ENCODE measurements at regions not wholly inside any gene's neighbourhood (a gene's known extent, or its start where the extent isn't known, plus 50 kb on each side); places are given as distances from the start of the nearest gene placed in this dataset.

DNA sequence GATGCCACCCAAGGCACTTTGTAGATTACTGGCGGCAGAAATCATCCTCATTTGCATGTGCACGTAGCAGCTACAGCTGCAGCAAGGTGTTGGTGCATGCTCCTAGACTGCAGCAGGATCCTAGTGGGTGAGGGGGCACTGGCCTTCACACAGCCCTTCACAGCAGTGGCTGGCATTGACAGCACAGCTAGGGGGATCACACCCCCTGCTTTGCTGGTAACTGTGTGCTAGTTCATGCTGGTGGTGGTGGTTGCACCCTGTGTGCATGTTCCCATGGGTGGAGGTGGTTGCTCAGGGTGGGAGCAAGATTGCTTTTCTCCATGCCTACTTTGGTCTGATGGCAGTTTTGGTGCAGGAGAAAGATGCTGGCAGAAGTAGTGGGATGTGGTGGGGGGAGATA, 1695.1 kb upstream of the CDH6 start:
- CTCF ChIA-PET, result no interaction called here
- H3K4me1 Mint-ChIP-seq (ENCODE audit: low read depth, unreplicated experiment), result no peaks in the 10 kb centered on the region
- H3K27me3 Mint-ChIP-seq (ENCODE audit: unreplicated experiment), result no peaks in the 10 kb centered on the region
- DNase-seq, result no peak
- H3K4me3 Mint-ChIP-seq (ENCODE audit: low read depth, unreplicated experiment), result no peak overlapping the region
- intact Hi-C loops (cut with micrococcal nuclease; ENCODE audit: unreplicated experiment), result no loop called here
- peaks cover 11% of the 10 kb centered on the region for H3K9me3 Mint-ChIP-seq (ENCODE audit: low read depth, unreplicated experiment)
- H3K27ac Mint-ChIP-seq (ENCODE audit: unreplicated experiment), result no peak overlapping the region
- H3K36me3 Mint-ChIP-seq (ENCODE audit: insufficient read depth, unreplicated experiment), result no peaks in the 10 kb centered on the region
- no TSS peak for BruUV-seq (replicated peaks)
- TF ChIP-seq, protein P1, sequence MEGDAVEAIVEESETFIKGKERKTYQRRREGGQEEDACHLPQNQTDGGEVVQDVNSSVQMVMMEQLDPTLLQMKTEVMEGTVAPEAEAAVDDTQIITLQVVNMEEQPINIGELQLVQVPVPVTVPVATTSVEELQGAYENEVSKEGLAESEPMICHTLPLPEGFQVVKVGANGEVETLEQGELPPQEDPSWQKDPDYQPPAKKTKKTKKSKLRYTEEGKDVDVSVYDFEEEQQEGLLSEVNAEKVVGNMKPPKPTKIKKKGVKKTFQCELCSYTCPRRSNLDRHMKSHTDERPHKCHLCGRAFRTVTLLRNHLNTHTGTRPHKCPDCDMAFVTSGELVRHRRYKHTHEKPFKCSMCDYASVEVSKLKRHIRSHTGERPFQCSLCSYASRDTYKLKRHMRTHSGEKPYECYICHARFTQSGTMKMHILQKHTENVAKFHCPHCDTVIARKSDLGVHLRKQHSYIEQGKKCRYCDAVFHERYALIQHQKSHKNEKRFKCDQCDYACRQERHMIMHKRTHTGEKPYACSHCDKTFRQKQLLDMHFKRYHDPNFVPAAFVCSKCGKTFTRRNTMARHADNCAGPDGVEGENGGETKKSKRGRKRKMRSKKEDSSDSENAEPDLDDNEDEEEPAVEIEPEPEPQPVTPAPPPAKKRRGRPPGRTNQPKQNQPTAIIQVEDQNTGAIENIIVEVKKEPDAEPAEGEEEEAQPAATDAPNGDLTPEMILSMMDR (IDR thresholded peaks at IDR 0.05; ENCODE audit: unreplicated experiment), result no peak

DNA sequence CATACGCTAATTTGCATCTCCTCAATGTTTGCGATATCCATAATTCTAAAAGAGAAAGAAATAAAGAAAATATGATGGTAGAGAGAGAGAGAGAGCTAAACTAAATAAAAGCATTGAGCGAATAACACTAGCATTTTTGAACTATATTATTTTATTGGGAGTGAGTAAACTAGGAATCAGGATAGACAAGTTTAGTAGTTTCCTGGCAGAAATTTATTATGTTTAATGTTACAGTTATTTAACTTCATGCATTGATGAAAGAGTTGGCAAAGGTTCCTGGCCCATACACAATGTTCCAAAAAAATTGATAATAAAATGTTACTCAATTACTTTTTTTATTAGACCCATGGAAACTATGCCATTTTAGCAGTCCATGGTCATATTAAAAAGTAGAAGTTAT, 1708.2 kb upstream of the CDH6 start:
- no peak overlapping the region for H3K27ac Mint-ChIP-seq (ENCODE audit: unreplicated experiment)
- no peaks in the 10 kb centered on the region for H3K36me3 Mint-ChIP-seq (ENCODE audit: insufficient read depth, unreplicated experiment)
- no peak for DNase-seq
- no peaks in the 10 kb centered on the region for H3K4me1 Mint-ChIP-seq (ENCODE audit: low read depth, unreplicated experiment)
- H3K27me3 Mint-ChIP-seq (ENCODE audit: unreplicated experiment), result no peaks in the 10 kb centered on the region
- TF ChIP-seq, protein P1 (IDR thresholded peaks at IDR 0.05; ENCODE audit: unreplicated experiment), result no peak
- intact Hi-C loops (cut with micrococcal nuclease; ENCODE audit: unreplicated experiment), result no loop called here
- peaks cover 7% of the 10 kb centered on the region for H3K9me3 Mint-ChIP-seq (ENCODE audit: low read depth, unreplicated experiment)
- no peak overlapping the region for H3K4me3 Mint-ChIP-seq (ENCODE audit: low read depth, unreplicated experiment)
- CTCF ChIA-PET, result no interaction called here
- BruUV-seq (replicated peaks), result no TSS peak

DNA sequence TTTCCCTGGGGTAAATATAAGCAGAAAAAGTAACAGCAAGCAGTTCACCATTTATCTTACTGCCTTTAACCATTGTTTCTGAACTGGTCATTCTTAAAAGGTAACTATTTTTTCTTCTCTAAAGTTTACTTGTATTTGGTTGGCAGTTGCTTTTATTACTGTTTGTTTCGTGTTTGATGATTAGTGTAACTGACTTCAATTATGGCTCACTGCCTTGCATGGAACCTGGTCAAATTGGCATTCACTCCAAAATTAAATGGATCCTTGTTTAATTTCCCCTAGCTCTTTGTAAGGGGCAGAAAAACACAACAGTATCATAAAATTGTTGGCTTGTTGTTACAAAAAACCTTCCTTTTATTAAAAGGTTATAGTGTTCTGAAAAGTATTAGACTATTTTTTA, 1723.9 kb upstream of the CDH6 start:
- Mint-ChIP-seq H3K36me3 (ENCODE audit: insufficient read depth, unreplicated experiment) (no peaks in the 10 kb centered on the region), H3K4me3 (ENCODE audit: low read depth, unreplicated experiment) (no peak overlapping the region), H3K9me3 (ENCODE audit: low read depth, unreplicated experiment) (peaks cover 2% of the 10 kb centered on the region), H3K27ac (ENCODE audit: unreplicated experiment) (no peak overlapping the region), H3K27me3 (ENCODE audit: unreplicated experiment) (no peaks in the 10 kb centered on the region), H3K4me1 (ENCODE audit: low read depth, unreplicated experiment) (no peaks in the 10 kb centered on the region)
- no peak for DNase-seq
- BruUV-seq (replicated peaks), result no TSS peak
- TF ChIP-seq, protein P1 (IDR thresholded peaks at IDR 0.05; ENCODE audit: unreplicated experiment), result no peak
- CTCF ChIA-PET, result no interaction called here
- intact Hi-C loops (cut with micrococcal nuclease; ENCODE audit: unreplicated experiment), result no loop called here

DNA sequence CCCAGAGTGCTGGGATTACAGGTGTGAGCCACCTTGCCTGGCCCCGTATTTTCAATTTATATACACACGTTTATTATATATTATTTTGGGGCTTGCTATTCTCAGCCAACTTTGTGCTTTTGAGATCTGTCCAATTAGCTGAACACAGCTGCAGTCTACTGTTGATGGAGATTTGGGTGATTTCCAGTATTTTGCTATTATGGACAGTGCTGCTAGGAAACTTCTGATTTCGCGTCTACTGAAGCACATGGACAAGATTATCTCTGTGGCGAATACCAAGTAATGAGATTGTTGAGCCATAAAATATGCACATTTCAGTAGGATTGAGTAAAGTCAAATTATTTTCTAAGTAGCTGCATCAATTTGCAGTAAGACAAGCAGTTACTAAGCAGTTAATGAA, 1731.2 kb upstream of the CDH6 start:
- Mint-ChIP-seq H3K27ac (ENCODE audit: unreplicated experiment) (no peak overlapping the region), H3K4me3 (ENCODE audit: low read depth, unreplicated experiment) (no peak overlapping the region), H3K9me3 (ENCODE audit: low read depth, unreplicated experiment) (no peaks in the 10 kb centered on the region), H3K27me3 (ENCODE audit: unreplicated experiment) (no peaks in the 10 kb centered on the region), H3K4me1 (ENCODE audit: low read depth, unreplicated experiment) (no peaks in the 10 kb centered on the region), H3K36me3 (ENCODE audit: insufficient read depth, unreplicated experiment) (no peaks in the 10 kb centered on the region)
- CTCF ChIA-PET, result no interaction called here
- TF ChIP-seq, protein P1 (IDR thresholded peaks at IDR 0.05; ENCODE audit: unreplicated experiment), result no peak
- DNase-seq, result no peak
- BruUV-seq (replicated peaks), result no TSS peak
- intact Hi-C loops (cut with micrococcal nuclease; ENCODE audit: unreplicated experiment), result no loop called here
